LNCaP clone FGC (cell line): ENCODE measurements at regions not wholly inside any gene's neighbourhood (a gene's known extent, or its start where the extent isn't known, plus 50 kb on each side); places are given as distances from the start of the nearest gene placed in this dataset.

Experiments
- DNase-seq: peaks from one replicate; pipeline ENCODE4 v3.0.0-alpha.2; 2011; ENCODE audit warnings: low read depth
- H3K4me3 ChIP-seq: 2 replicates; pipeline ENCODE4 v1.5.1; 2011; ENCODE audit warnings: mild to moderate bottlenecking, low read depth, low read length, control low read depth
- TF ChIP-seq, protein P1 (sequence below): IDR thresholded peaks from 2 replicates; pipeline ENCODE4 v1.5.1; 2012; ENCODE audit warnings: mild to moderate bottlenecking; ENCODE audit not compliant: control insufficient read depth, insufficient read depth; ENCODE audit errors: extremely low read depth

DNA sequence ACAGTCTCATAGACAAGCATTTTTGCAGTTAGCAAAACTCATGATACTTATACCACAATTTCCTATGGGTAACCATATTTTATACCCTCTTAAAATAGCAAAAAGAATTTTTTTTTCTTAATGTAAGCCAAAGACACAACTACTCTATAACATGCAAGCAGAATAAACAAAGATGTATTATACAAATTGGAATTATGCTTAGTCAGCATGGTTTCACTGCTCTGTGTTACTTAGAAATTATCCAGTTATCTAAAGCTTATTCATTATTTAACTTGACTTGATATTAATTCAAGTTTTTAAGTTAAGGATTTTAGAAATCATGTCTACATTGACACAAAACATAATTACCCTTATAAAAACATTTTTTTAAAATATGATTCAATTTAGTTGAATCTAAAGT lies 449.8 kb upstream of the CDH2 start:
- TF ChIP-seq, protein P1, sequence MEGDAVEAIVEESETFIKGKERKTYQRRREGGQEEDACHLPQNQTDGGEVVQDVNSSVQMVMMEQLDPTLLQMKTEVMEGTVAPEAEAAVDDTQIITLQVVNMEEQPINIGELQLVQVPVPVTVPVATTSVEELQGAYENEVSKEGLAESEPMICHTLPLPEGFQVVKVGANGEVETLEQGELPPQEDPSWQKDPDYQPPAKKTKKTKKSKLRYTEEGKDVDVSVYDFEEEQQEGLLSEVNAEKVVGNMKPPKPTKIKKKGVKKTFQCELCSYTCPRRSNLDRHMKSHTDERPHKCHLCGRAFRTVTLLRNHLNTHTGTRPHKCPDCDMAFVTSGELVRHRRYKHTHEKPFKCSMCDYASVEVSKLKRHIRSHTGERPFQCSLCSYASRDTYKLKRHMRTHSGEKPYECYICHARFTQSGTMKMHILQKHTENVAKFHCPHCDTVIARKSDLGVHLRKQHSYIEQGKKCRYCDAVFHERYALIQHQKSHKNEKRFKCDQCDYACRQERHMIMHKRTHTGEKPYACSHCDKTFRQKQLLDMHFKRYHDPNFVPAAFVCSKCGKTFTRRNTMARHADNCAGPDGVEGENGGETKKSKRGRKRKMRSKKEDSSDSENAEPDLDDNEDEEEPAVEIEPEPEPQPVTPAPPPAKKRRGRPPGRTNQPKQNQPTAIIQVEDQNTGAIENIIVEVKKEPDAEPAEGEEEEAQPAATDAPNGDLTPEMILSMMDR = no peak
- H3K4me3 ChIP-seq = no peak overlapping the region
- DNase-seq = no peak

DNA sequence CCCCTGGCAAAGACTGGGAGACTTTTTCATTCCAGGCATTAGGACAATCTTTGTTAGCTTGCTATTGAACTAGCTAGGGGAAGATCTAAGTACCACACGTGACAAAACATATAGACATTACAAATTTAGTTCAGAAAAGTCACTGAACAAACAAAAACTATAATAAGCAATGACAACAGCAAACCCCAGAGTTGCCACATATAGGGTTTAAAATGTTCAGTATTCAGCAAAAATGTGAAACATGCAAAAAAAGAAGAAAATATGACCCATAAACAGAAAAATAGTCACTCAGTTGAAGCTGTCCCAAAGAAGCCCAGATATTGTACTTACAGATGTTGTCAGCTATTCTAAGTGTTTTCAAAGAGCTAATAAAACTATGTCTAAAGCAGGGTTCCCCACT lies 431.1 kb upstream of the CDH2 start:
- TF ChIP-seq, protein P1 = no peak
- no peak overlapping the region for H3K4me3 ChIP-seq
- DNase-seq = no peak

DNA sequence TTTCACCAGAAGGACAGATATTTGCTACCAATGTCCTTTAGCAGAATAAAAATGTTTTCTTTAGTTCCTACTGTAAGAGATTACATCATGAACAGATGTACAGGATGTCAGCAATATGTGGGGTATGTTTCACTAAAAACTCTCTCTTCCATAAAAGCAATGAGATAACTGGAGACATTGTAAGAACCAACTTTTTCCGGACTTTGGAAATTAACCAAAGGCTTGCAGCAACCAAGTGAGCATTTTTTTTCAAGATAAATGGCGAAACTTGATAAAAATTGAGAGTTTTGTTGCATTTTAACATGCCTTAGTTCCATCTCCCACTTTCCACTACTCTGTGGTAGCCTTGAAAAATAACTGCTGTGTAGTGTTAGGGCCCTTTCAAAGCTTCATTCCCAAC lies 429.8 kb upstream of the CDH2 start:
- DNase-seq = no peak
- TF ChIP-seq, protein P1 = no peak
- H3K4me3 ChIP-seq = no peak overlapping the region

DNA sequence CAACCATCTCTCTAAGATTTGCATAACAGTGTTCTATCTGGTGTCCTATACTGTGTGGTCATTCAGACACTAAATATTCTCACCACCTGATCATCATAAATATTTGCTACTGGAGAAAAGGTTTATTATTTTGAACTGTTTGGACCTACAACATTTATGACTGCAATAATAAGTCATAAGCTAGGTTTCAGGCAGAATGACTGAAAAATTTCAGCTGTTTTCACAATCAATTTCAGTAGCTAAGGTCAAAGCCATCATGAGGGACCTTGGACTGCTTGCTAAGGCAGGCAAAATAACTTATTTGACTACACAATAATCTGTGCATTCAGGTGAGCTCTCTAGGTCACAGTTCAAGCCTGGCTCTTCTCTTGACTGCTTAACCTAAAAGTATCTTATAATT lies 425.5 kb upstream of the CDH2 start:
- no peak for DNase-seq
- no peak overlapping the region for H3K4me3 ChIP-seq
- TF ChIP-seq, protein P1 = no peak

DNA sequence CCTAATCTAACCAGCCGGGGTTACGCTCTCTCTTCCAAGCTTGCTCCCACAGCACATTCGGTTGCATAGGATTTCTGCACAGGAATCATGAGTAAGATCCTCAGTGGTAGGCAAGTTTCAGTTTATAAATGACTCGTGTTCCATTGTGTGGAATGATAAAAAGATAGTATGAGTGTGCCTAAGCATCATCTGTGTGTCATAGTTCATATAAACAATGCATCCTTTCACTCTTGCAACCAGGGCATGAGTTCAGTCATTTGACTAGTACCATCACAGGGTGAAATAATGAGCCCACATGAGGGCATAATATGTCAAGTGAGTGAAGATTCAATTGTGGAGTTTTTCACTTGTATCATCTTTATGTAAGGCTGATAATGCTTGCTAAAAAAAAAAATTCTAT lies 417.1 kb upstream of the CDH2 start:
- H3K4me3 ChIP-seq = no peak overlapping the region
- TF ChIP-seq, protein P1 = no peak
- no peak for DNase-seq

DNA sequence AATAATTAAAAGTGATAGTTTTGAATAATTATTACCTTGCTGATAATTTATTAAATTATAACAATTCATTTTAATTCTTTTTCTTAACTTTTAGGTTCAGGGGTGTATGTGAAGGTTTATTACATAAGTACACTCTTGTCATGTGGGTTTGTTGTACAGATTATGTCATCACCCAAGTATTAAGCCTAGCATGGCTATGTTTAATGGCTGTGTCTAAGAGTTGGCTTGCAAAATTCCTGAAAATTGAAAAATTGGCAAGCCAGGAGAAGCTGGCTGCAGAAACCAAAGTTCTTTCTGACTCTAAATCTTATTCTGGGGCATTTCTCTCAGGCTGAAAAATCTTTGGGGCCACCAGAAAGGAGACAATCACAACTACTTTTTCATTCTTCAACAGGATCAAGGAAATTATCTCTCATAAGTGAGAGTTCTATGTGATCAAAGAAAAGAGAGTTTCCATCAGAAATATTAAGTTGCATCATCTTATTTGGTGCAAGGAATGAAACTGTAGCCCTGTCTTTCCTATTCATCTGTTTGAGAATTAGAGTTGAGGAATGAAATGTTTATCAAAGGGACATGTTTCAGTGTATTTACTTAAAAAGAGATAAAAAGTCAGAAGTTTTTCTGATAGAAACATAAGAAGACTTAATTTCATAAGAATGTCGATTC lies 412.1 kb upstream of the CDH2 start:
- TF ChIP-seq, protein P1 = no peak
- no peak overlapping the region for H3K4me3 ChIP-seq
- DNase-seq = no peak

DNA sequence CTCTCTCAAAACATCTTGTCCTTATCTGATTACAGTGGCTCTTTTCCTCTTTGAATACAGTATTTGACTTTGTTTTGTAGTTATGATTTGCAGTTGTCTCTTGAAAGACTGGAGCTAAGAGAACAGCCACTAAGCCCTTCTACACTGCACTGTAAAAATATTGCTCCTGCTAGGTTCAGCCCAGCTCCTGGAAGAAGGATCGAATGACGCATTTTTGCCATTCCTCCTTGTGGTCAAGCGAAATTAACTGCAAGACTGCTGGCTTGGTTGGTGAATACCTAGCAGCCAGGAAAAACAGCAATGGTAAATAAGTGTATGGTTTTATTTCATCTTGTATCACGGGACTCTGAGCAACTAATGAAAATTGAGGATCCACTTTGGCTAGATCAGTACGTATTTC lies 407.8 kb upstream of the CDH2 start:
- no peak overlapping the region for H3K4me3 ChIP-seq
- TF ChIP-seq, protein P1 = no peak
- DNase-seq = no peak
